ENCODE measurements at regions not wholly inside any gene's neighbourhood (a gene's known extent, or its start where the extent isn't known, plus 50 kb on each side); places are given as distances from the start of the nearest gene placed in this dataset.

DNA sequence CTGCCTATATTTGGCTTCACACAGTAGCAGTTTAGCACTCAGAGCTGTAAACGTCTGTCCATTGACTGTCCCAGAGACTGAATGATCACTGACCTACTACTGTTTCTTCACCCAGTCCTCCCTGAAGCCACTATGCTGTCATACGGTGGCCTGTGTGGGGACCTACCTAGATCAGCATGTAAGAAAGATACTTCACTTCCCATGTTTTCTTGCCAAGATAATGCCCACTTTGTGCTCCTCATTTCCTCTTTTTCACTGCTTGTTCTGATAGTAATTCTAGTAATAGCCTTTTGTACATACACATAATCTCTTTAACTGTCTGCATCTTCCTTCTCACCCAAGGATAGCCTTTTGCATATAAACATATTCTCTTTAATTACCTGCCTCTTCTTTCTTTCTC lies 109.9 kb upstream of the TIAM2 start:
- DNase-seq (ENCODE audit: low read depth), result no peak
- in situ Hi-C loops (cut with HindIII; ENCODE audit: low pct_unique_long_range_greater_than_20kb, low sequenced_read_pairs), result no loop called here

- no peak for DNase-seq (ENCODE audit: low read depth)
- in situ Hi-C loops (cut with HindIII; ENCODE audit: low pct_unique_long_range_greater_than_20kb, low sequenced_read_pairs), result no loop called here
These were observed 109.1 kb upstream of the TIAM2 start for GRCh38 chr6:154886016-154886415.

DNA sequence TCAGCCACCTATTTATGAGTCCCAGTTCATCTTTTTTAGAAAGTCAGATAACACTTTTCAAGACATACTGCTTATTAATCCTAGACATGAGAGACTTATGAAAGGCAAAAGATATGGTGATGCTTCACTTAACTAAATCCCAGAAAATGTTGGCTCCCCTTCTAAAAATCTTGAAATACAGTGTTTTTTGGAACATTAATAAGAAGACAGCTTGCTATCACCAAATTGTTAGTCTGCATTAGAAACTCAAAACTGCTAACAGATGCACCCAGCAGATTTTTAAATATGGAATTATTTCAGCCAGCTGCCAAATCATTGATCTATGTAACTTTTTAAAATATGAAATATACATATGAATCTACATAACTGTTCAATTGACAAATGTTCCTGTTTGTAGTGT lies 108.6 kb upstream of the TIAM2 start:
- in situ Hi-C loops (cut with HindIII; ENCODE audit: low pct_unique_long_range_greater_than_20kb, low sequenced_read_pairs), result no loop called here
- DNase-seq (ENCODE audit: low read depth), result no peak

- in situ Hi-C loops (cut with HindIII; ENCODE audit: low pct_unique_long_range_greater_than_20kb, low sequenced_read_pairs), result no loop called here
- no peak for DNase-seq (ENCODE audit: low read depth)
These were observed 108.1 kb upstream of the TIAM2 start for GRCh38 chr6:154887051-154887450.

- in situ Hi-C loops (cut with HindIII; ENCODE audit: low pct_unique_long_range_greater_than_20kb, low sequenced_read_pairs), result no loop called here
- no peak for DNase-seq (ENCODE audit: low read depth)
These were observed 106.5 kb upstream of the TIAM2 start for GRCh38 chr6:154888421-154889295.

- in situ Hi-C loops (cut with HindIII; ENCODE audit: low pct_unique_long_range_greater_than_20kb, low sequenced_read_pairs), result no loop called here
- no peak for DNase-seq (ENCODE audit: low read depth)
These were observed 104.2 kb upstream of the TIAM2 start for GRCh38 chr6:154890874-154891273.

DNA sequence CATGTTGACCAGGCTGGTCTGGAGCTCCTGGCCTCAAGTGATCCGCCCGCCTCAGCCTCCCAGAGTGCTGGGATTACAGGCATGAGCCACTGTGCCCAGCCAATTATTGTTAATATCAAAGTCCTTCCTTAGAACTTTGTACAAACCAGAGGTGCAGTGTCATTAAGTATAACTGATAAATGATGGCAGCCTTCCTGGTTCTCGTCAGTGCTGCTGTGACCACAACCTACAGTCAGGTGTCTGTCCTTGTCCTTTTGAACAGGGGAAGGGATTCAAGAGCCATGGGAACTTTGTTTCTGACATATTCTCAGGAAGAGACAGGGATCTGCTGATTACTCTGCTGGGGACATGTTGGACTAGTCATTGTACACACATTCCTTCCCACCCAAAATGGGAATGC lies 103.2 kb upstream of the TIAM2 start:
- DNase-seq (ENCODE audit: low read depth), result peak; percentile 17
- in situ Hi-C loops (cut with HindIII; ENCODE audit: low pct_unique_long_range_greater_than_20kb, low sequenced_read_pairs), result no loop called here

DNA sequence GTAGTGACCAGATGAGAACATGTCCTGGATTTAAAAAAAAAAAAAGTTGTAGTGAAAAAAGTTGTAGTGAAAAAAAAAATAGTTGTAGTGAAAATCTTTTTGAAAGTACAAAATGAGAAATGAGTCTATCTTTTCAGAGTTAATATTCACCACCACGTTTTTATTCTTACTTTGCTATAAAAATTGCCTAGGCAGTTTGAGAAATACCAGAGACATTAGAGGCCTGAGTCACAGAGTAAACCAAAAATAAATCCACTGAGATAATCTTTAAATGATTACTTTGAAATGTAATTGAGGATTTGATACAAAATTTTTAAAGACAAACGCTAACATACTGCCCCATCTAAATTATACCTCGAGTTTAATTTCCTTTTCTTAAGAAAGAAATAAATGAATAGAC lies 101.2 kb upstream of the TIAM2 start:
- in situ Hi-C loops (cut with HindIII; ENCODE audit: low pct_unique_long_range_greater_than_20kb, low sequenced_read_pairs), result no loop called here
- no peak for DNase-seq (ENCODE audit: low read depth)

GRCh38 chr6:154894902-154895301 lies 100.2 kb upstream of the TIAM2 start:
- in situ Hi-C loops (cut with HindIII; ENCODE audit: low pct_unique_long_range_greater_than_20kb, low sequenced_read_pairs), result no loop called here
- no peak for DNase-seq (ENCODE audit: low read depth)

DNA sequence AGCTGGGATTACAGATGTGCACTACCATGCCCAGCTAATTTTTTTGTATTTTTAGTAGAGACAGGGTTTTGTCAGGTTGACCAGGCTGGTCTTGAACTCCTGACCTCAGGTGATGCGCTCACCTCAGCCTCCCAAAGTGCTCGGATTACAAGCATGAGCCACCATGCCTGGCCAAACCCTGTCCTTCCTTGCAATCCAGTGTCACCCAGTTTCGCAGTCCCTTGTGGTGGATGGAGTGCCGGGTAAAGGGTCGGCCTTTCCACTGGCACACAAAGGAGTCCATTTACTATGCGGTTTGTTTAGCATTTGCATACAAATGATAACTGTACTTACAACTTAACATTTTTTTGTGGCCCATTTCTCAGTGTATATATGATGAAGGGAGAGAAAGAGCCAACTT lies 99.3 kb upstream of the TIAM2 start:
- in situ Hi-C loops (cut with HindIII; ENCODE audit: low pct_unique_long_range_greater_than_20kb, low sequenced_read_pairs), result no loop called here
- DNase-seq (ENCODE audit: low read depth), result no peak

GRCh38 chr6:154898821-154899220 lies 96.3 kb upstream of the TIAM2 start:
- in situ Hi-C loops (cut with HindIII; ENCODE audit: low pct_unique_long_range_greater_than_20kb, low sequenced_read_pairs), result no loop called here
- DNase-seq (ENCODE audit: low read depth), result no peak

DNA sequence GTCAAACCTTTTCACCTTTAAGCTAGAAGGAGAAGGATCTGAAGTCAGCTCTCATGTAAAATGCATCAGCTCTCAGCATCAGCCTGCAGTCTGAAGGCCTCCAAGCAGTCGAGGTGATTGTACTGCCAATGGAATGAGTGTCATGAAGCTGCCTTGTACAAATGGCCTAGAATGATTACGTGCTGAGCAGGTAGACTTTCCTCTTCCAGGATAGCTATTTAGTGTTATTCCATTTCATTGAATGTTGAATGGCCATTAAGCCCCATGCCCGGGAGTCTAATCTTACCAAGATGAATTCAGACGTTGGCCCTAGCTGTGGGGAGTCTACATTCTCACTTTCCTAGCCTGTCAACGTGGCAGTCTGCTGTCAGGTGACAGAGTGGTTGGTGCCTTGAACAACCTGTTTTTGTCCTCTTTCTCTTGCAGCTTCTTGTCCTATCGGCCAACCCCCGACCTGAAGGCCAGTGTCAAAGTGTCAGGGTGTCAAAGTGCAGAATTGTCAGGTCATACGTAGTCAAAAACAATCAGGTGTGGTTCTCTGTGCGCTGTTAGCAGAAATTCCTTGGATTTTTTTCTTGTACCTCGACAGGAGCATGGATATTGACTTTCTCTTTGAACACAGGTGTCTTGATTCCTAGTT lies 95.2 kb upstream of the TIAM2 start:
- in situ Hi-C loops (cut with HindIII; ENCODE audit: low pct_unique_long_range_greater_than_20kb, low sequenced_read_pairs), result no loop called here
- DNase-seq (ENCODE audit: low read depth), result no peak

GRCh38 chr6:154901876-154902552 lies 93.1 kb upstream of the TIAM2 start:
- in situ Hi-C loops (cut with HindIII; ENCODE audit: low pct_unique_long_range_greater_than_20kb, low sequenced_read_pairs), result no loop called here

DNA sequence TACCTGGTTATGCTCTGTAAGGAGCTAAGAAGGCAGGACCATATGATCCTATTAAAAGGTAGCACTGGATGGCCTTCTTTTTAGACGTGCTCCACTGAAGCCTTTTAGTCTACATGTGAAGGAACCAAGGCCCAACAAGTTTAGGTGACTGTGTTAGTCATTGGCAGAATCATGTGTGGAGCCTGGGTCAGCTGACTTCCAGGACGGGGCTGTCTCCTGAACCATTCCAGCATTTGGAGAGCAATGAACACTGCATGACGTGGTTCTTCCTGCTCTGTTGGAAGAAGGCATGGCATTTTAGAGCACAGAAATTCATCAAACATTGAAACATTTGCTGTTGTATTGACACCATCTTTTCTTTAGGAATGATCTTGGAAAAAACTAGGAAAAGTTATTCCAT lies 87.8 kb upstream of the TIAM2 start:
- DNase-seq (ENCODE audit: low read depth), result no peak

More at GRCh38 chr6:154901876-154902552, 93.1 kb upstream of the TIAM2 start:
- DNase-seq (ENCODE audit: low read depth), result no peak

DNA sequence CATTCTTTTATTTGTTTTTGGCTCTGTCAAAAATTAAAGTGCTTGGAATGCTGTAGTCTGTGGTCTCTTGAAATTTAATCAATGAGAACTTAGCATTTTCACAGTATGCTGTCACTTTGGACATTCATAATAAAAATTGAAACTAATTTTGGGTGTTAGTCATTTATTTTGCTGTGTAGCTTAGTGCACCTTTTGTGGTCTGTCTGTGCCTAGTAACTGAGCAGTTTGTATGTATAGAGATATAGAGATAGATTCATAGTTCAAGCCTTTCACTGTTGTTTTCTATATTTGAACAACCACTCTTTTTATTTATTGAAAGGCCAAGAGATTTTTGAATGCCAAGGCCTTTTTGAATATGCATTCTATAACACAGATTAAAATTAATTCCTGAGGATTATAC lies 86.4 kb upstream of the TIAM2 start:
- DNase-seq (ENCODE audit: low read depth), result no peak
- in situ Hi-C loops (cut with HindIII; ENCODE audit: low pct_unique_long_range_greater_than_20kb, low sequenced_read_pairs), result no loop called here

More for the DNA sequence above, 87.8 kb upstream of the TIAM2 start:
- in situ Hi-C loops (cut with HindIII; ENCODE audit: low pct_unique_long_range_greater_than_20kb, low sequenced_read_pairs), result no loop called here

- in situ Hi-C loops (cut with HindIII; ENCODE audit: low pct_unique_long_range_greater_than_20kb, low sequenced_read_pairs), result no loop called here
- no peak for DNase-seq (ENCODE audit: low read depth)
These were observed 85.8 kb upstream of the TIAM2 start for GRCh38 chr6:154909311-154909710.

DNA sequence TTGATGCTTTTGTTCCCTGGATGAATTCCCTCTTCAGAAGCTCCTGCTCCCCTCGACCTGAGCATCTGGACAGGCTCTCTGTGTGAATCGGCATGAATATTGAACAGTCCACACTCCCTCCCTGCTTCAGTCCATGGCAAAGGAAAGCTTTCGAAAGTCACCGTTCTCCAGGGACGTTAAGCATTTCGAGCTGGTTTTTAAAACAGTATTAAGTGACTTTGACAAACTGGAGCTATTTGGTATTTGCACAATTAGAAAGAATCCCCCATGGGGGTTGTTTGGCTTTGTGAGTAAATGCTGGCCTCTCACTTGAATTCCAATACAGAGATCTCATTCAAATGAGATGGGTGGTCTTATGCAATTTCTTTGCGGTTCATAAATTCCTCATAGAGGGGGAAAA lies 85.3 kb upstream of the TIAM2 start:
- in situ Hi-C loops (cut with HindIII; ENCODE audit: low pct_unique_long_range_greater_than_20kb, low sequenced_read_pairs), result no loop called here

GRCh38 chr6:154914288-154914687 lies 80.8 kb upstream of the TIAM2 start:
- DNase-seq (ENCODE audit: low read depth), result no peak
- in situ Hi-C loops (cut with HindIII; ENCODE audit: low pct_unique_long_range_greater_than_20kb, low sequenced_read_pairs), result no loop called here

More for the DNA sequence above, 85.3 kb upstream of the TIAM2 start:
- no peak for DNase-seq (ENCODE audit: low read depth)

DNA sequence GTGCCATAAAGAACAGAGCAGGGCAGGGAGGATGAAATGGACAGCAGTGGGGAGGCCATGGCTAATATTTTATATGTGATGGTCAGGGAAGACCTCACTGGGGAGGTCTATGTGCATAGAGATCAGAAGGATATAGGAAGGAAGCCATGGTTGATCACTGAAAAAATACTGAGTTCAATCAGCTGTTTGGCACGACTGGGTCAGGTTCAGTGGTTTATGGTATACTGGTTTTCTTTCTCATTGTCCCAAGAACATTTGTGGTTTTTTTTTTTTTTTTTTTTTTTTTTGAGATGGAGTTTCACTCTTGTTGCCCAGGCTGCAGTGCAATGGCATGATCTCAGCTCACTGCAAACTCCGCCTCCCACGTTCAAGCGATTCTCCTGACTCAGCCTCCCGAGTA lies 78.3 kb upstream of the TIAM2 start:
- in situ Hi-C loops (cut with HindIII; ENCODE audit: low pct_unique_long_range_greater_than_20kb, low sequenced_read_pairs), result no loop called here

More for the DNA sequence above, 78.3 kb upstream of the TIAM2 start:
- DNase-seq (ENCODE audit: low read depth), result no peak

Measured in Caki2 (cell line).